ENCODE measurements at regions not wholly inside any gene's neighbourhood (a gene's known extent, or its start where the extent isn't known, plus 50 kb on each side); places are given as distances from the start of the nearest gene placed in this dataset.
"Not testable (repeated sequence)": the region's sequence is repeated elsewhere in the genome, so short reads cannot be mapped to it uniquely, and the experiment has no call there.

DNA sequence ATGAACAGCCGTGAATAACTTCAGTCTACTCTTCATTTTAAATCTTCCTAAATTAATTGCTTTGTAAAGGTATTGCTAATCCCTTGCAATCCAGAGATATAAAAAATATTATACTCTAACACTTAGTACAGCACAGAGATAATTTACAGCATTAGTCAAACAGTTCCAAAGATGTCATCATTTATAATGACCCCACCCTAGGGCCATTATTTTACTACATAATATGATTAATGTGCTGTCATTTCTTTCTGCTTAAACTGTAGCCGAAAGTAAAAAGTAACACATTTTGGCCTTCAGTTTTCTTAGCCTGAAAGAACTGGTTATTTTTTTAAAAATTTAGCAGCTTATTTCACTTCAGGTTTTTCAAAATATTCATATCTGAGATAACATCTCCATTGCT lies 256.3 kb upstream of the RFC3 start:
- no peak for DNase-seq

DNA sequence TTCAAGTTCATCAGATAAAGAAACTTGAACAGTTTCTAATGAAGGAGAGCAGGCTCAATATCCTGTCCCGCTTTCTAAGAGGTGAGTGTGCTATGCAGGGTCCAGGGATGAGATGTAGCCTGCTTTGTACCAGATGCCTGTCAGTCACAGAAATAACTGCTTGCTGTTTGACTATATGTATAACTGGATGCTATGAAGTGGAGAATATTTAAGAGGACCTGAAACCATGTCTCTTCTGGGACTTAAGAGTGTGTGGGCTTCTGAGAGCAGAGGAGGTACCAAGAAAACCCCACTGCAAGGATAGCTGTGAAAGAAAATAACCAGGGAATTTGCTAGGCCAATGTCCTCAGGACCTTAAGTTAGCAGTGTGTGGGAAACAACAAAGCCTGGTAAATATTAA lies 246.3 kb upstream of the RFC3 start:
- no peak for DNase-seq

DNA sequence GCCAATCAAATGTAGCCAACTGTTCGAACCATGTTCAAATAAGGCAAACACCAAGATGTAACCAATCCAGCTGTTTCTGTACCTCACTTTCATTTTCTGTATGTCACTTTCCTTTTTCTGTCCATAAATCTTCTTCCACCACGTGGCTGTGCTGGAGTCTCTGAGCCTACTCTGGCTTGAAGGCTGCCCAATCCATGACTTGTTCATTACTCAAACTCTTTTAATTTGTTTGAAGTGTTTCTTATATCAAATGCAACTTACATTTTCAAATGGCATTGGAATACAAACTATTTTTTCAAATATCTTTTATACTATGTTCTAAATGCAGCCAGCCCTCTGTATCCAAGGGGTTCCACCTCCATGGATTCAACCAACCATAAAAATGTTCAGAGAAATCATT lies 245.6 kb upstream of the RFC3 start:
- not testable (repeated sequence) for DNase-seq

DNA sequence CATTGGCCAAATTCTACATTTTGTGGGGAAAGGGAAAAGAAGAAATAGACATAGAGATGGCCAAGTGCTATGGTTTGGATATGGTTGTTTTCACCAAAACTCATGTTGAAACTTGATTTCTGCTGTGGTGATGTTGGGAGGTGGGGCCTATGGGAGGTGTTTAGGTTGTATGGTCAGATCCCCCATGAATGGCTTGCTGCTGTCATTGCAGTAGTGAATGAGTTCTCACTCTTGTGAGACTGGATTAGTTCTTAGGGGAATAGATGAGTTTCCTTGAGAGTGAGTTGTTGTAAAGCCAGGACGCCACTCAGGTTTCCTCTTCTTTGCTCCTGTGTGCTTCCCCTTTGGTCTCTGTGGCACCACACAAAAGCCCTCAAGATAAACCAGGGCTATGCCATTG lies 242.6 kb upstream of the RFC3 start:
- DNase-seq = no peak

DNA sequence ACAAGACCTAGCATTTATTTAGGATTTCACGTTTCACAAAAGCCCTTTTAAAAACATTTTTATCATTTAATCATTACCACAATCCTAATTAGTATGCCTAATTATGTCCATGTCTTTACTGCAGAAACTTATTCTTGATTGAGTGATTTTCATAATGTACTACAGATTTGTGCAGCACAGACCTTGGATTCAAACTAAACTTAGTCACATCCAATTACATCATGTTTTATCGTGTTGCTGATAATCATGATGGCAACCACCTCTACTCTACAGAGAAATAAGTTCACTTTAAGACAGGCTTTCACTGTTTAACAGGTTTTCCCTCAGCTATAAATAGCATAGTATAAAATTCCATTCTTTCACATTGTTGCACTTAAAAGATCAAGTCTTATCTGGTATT lies 240.9 kb upstream of the RFC3 start:
- no peak for DNase-seq

DNA sequence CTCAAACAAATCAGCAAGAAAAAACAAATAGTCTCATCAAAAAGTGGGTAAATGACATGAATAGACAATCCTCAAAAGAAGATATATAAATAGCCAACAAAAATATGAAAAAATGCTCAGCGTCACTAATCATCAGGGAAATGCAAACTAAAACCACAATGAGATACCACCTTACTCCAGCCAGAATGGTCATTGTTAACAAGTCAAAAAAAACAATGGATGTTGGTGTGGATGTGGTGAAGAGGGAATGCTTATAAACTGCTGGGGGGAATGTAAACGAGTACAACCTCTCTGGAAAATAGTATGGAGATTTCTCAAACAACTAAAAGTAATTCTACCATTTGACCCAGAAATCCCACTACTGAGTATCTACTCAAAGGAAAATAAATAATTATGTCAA lies 239.2 kb upstream of the RFC3 start:
- no peak for DNase-seq

DNA sequence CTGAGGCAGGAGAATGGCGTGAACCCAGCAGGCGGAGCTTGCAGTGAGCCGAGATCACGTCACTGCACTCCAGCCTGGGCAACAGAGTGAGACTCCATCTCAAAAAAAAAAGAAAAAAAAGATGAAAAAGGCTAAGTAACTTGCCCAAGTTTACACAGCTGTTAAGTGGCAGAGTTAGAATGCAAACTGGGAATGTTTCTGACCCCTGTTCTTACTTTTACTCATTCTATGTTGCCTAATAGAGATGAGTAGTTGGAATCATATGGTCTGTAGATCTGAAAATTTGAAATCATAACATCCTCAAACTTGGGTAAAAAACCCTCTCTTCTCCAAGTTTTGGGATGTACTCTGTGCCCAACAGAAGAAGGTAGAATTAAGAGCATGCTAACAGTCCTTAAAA lies 235.8 kb upstream of the RFC3 start:
- no peak for DNase-seq

DNA sequence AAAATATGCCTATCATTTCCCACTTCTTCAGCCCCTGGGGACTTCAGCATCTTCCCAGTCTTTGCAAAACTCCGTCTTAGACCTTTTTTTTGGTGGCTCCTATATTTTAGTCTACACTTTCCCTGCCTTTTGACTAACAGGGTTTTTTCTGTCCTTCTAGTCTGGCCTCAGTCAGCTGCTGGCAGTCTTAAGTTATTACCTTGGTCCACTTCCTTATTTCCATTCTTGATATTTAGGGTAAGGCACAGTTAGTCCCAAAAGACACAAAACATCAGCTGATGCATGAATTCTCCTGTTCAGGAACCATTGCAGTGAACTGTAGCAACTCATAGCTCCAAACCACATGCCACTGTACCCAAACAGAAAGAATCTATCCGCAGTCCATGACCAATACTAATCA lies 234.6 kb upstream of the RFC3 start:
- DNase-seq = no peak

DNA sequence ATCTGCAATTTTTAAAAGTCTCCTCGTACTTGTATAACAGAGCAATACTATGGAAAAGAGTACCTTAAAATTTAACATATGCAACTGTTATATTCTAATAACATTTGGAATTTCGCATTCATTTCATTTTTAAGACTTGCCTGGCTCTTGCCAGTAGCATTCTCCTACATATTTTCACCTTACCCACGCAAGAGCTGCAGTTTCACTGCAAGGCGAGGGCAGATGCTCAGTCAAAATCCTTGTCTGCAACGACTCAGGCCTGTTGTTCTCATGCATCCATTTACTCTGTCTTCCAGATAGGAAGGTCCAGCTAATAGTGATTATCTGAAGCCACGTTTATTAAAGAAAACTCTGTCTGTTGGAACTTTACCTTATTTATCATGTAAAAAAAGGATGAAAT lies 227.0 kb upstream of the RFC3 start:
- no peak for DNase-seq

DNA sequence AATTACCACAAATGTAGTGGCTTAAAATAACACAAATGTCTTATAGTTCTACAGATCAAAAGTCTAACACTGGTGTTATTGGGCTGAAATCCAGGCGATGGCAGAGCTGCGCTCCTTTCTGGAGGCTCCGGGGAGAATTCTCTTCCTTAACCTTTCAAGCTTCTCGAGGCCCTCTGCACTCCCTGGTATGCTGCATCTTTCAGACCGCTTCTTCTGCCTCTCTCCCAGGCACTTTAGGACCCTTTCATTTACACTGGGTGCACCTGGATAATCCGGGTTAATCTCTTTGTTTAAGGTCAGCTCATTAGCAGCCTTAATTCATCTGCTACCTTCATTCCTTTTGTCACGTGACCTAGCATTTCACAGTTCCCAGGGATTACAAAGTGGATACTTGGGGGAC lies 211.3 kb upstream of the RFC3 start:
- no peak for DNase-seq

DNA sequence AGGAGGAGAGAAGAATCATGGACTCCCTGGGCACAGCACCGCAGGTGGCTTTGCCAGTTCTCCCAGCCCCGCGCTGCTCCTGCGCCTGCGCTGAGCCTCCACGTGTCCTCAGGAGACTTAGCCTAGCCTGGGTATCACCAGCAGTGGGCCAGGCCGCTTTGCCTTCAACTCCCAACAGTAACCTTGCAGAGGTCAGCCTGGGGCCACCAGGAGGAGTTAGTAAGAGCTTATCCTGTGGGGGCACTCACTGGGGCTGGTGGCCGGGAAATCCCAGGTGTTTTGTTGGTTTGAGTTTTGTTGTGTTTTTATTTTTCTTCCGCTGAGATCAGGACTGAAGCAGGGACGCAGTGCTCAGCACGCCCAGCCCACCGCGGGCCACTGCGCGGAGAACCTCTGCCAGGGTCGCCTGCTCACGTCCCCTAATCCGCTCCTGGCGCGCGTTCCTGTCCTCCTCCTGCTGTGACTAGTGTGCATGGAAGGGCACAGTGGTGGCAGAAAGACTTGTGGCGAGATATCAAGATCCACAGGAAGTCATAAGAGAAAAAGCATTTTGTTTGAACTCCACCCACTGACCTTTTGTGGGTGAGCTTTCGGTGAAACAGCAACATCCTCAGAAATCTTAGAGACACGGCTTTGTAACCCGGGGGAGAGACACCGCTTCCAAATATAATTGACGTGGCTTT lies 207.4 kb upstream of the RFC3 start:
- peak; percentile 86 to 96 for DNase-seq

DNA sequence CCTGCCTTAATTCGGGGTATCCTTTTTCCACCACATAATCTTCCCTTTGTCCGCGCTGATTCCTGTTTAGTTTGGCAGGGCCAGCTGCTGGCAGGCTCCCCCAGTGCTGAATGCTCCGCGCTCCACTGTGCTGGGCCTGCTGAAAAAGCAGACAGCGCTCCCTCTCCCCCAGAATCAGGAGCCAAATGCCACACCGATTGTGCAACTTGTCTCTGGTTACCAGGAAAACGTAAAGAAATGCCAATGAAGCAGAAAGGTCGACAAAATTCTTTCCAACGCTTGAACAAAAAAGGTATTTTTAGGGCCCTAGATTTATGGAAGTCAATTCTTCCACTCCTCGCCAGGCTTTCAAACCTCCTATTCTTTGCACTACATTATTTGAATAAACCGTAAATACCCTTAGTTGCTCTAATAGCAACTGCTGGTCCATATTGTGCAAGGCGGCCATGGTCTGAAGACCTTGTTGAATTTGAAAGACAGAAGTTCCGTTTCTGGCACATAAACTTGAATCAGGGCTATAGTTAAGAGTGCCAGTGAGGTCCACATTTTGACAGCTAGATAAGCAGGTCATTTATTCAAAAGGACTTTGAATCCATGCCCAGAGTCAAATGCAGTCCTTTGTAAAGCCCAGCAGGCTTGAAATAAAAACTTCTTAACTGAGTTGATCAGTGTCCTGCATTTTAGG lies 206.7 kb upstream of the RFC3 start:
- DNase-seq = peak; percentile 26 to 38

DNA sequence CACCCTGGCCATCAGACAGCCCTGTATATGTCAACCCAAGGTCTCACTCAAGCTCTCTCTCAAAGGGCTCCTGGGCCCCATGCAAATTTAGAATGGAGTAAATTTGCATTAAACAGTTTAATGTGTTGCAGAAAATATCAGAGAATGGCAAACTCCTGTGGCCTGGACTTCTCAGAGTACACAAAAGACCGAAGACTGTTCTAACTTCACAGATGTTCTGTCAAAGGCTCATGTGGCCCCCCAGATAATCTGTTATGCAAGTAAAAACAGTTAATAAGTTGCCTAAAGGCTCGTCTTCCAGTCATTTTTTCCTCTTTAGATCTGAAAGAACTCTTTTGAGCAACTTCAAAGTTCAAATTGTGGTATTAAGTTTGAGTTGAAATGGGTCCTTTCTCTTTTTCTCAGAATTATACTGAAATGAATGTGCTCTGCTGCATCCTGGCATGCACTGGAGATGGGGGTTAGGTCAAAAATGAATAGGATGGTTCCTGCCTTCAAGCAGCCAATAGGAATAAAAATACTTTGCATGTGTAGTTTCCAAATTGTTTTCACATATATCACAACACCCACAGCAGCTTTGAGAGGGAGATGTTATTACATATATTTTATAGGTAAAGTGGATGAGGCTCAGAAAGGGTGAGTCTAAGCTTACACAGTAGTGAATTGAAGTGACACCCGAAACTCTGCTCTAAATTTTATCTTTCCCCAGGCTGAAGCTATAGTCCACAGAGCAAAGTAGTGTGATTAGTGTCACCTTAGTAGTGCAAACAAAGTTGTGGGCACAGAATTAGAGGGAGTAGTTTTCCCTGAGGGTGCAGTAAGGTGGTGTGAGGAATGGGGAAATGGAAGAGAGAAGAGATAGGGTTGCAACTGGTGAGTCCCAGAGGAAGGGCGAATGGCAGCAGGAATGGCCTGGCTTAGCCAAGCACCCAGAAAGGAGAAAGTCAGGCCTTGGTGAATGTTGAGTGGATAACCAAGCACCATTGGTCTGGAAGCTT lies 205.0 kb upstream of the RFC3 start:
- DNase-seq = no peak

DNA sequence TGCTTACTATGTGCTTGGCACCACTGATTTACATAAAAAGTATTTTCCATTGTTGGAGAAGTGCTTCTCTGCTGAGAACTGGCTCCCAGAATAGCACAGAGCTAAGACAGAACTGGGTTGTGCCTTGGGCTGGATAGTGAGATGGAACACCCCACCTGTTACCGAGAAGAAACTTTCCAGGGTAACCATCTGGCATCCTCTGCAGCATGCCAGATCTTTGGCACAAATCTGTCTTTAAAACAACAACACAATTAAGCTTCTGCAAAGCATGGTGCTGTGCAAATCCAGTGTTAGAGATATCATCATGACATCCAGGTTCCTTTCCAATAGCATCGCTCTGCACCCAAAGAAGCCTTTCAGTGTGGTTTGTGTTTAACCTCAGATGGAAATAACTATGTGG lies 202.5 kb upstream of the RFC3 start:
- no peak for DNase-seq

DNA sequence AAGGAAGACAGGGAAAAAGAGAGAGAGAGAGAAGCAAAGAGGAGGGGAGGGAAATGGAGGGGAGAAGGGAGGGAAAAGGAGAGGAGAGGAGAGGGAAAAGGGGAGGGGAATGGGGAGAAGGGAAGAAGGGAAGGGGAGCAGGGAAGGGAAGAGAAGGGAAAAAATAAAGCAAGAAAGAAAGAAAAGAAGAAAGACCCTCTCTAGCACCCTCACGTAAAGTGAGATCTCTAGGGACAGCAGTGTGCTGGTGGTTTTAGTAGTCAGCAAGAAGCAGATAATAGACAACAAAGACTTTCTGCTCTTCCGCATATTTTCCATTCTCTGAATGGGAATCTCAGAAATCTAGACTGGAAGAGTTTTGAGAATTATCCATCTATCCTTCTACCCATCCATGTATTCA lies 201.8 kb upstream of the RFC3 start:
- DNase-seq = no peak

DNA sequence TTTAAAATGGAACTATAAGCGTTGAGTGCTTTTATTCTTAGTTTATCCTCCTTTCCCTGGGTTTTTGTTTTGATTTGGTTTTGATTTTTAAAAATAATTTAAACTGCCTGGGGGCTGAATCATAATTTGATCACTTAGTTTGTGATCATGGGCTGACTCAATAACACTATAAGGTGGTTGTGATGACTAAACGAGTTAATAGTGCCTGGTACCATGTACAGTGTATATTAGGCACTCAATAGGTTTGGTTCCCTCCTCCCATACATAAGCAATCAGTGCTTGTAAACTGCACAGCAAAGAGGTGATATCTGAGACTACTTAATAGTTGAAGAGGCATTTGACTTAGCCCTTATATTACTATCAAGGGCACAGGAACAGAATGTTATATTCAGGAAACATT lies 200.9 kb upstream of the RFC3 start:
- DNase-seq = no peak

DNA sequence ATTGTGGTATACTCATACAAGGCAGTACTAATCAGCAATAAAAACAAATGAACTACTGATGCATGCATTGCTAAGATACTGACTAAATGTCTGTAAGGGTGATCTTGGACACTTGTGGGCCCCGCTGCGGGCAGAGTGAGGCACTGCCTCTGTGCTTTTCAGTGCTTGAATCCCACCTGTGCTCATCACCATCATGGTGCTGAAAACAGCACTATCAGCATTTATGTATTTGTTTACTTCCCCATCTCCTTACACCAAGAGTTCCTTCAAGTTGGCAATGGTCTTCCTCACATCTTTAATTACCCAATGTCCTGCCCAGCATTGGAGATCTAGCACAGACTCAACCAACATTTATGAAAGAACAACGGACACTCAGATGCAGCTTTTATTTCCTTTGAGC lies 193.7 kb upstream of the RFC3 start:
- no peak for DNase-seq

DNA sequence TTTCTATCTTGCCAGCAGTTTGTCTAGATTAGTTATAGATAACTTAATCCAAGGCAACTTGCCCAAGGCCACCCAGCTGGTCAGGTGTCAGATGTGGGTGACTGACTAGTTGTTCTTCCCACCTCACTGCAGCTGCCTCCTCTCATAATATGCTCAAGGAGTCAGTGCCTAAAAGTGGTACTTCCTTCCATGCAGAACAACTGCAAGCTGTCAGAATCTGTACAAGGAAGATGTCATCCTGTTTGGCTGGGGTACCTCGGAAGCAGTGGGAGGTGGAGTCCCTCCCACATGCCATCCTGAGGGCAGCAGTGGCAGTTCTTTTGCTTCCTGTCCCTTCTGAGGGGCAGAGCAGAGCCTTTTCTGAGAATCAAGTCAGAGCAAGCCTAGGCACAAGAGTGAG lies 193.2 kb upstream of the RFC3 start:
- no peak for DNase-seq

DNA sequence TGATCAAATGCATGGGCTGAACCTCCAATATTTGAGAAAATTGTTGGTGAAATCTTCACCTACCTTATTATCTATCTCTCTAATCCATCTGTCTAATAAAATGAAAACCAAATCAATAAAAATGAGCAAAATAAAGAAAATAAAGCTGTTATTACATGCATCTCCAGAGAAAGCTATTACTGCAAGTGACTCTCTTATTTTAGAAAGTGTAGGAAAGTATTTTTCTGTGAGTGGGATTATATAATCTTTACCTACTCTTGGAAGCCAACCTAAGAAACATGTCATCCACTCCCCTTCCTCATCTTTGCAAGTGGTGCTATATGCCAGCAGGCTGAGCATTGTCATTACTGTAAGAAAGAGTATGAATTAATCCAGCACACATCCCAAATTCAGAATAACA lies 191.5 kb upstream of the RFC3 start:
- no peak for DNase-seq

DNA sequence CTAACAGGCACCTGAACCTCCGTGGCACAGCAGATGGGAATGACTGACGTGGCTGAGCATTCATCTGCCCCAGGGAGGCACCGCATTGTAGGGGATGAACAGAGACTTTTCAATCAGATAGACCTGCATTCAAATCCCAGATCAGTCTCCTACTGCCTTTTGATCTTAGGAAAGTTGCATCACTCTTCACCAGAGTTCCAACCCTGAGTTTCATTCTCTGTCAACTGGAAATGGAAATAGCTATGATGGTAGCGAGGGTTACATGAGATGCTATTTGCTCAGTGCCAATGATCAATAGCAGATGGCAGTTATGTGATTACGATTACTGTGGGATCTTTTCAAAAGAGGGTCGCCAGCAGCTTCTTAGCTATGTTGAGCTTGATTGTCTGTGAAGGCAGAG lies 189.3 kb upstream of the RFC3 start:
- no peak for DNase-seq

DNA sequence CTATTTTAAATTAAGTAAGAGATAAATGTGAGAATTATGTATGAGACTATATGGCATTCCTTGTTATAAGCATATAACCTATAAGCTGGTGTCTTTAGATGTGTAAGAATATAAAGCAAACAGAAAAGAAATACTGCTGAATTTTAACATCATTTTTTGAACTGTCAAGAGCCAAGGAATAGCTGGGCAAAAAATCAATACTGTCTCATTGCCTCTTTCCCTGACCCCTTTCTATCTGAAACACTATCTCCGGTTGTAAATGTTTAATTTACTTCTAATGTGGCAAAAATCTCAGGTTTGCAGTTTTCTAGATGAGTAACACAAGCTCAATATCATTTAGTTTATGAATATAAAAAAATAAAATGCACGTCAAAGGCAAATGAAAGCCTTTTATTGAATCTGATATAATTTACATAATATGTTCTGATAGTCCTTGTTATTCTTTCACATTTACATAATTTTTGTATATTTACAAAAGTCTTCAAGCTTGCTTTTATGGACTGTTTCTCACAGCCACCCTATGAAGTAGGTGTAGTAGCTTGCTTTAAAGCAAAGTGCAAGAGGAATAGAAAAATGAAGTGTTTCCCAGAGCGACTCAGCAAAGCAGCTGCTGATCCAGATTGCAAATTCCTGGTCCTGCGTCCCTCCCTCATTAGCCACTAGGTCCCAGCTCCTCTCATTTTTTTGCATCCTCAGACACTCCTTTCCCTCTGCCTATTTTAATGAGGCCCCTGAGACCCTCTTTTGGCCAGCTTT lies 188.2 kb upstream of the RFC3 start:
- no peak for DNase-seq

DNA sequence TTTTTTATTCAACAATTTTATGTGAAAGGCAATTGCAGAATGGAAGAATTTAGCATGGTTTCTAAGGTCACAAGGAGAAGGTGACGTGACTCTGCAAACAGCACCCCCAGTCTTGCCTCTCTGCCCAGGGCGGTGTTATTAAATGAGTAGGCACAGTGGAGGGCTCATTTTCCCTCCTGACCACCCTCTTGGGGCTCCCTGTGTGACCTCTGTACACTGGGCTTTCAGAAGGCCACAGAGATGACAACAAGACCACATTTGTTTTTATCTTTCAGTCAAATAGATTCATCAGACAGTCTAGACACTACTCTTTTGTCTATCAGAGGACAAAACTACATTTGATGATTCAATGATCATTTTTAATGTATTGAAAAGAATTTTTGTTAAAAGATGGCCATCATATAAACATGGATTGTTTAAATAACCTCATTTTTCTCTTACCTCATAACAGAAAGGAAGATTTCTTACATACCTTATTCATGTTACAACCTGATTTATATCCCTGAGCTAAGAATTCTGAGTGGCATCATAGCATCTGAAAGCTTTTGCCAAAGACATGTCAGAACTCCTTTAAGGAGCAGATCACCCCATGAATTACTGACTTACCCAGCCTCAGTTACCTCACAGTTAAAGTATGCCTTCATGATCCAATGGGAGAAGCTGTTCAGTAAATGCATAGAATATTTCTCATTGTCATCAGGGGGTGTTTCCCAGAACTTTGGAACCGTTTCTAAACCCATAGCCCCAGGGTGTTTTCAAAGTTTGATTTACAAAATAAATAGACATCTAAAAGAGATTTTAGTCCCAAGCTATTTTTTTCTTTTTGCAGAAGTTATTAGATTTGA lies 184.0 kb upstream of the RFC3 start:
- no peak for DNase-seq
